ENCODE measurements at regions not wholly inside any gene's neighbourhood (a gene's known extent, or its start where the extent isn't known, plus 50 kb on each side); places are given as distances from the start of the nearest gene placed in this dataset.
A peak's percentile ranks its signal among the peaks of the same experiment; 100 is the strongest.

DNA sequence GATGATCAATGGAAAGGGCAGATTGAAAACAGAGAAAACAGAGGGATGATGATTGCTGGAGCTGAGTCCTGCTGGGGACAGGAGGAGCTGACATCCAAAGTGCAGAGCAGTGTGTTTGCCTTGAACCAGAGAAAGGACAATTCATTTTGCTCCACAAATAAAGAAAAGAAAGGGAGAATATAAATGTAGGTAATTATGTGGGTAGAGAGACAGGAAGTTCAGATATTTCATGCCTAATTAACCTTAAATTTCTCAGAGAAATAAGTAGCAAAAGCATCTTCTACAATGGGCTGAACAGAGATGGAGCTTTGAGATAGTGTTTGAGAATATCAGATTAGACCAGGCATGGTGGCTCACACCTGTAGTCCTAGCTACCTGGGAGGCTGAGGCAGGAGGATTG lies 93.2 kb downstream of the TNFSF18 start:
- no peak for DNase-seq
- intact Hi-C loops (cut with micrococcal nuclease; ENCODE audit: unreplicated experiment) = no loop called here
- H3K4me3 ChIP-seq (ENCODE audit: low read depth, low read length) = no peak overlapping the region
- ChIA-PET CTCF (no interaction called here), POLR2A (no interaction called here)
- no peaks in the 10 kb centered on the region for H3K27me3 Mint-ChIP-seq (ENCODE audit: insufficient read depth, unreplicated experiment)
- H3K4me1 Mint-ChIP-seq (ENCODE audit: low read depth, unreplicated experiment) = peaks cover 10% of the 10 kb centered on the region
- no peak overlapping the region for H3K4me3 Mint-ChIP-seq (ENCODE audit: unreplicated experiment)
- H3K9me3 Mint-ChIP-seq (ENCODE audit: unreplicated experiment) = no peaks in the 10 kb centered on the region
- no TSS peak for BruUV-seq (replicated peaks)
- no peak overlapping the region for H3K27ac Mint-ChIP-seq (ENCODE audit: unreplicated experiment)
- H3K27me3 ChIP-seq (replicated peaks; ENCODE audit: control insufficient read depth, insufficient read depth, low read length) = no peaks in the 10 kb centered on the region
- no peaks in the 10 kb centered on the region for H3K36me3 ChIP-seq (ENCODE audit: control insufficient read depth, insufficient read depth, low read length)
- TF ChIP-seq, protein P1, sequence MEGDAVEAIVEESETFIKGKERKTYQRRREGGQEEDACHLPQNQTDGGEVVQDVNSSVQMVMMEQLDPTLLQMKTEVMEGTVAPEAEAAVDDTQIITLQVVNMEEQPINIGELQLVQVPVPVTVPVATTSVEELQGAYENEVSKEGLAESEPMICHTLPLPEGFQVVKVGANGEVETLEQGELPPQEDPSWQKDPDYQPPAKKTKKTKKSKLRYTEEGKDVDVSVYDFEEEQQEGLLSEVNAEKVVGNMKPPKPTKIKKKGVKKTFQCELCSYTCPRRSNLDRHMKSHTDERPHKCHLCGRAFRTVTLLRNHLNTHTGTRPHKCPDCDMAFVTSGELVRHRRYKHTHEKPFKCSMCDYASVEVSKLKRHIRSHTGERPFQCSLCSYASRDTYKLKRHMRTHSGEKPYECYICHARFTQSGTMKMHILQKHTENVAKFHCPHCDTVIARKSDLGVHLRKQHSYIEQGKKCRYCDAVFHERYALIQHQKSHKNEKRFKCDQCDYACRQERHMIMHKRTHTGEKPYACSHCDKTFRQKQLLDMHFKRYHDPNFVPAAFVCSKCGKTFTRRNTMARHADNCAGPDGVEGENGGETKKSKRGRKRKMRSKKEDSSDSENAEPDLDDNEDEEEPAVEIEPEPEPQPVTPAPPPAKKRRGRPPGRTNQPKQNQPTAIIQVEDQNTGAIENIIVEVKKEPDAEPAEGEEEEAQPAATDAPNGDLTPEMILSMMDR (IDR thresholded peaks at IDR 0.05; ENCODE audit: insufficient read depth in 1 of 2, low read depth in 1 of 2, low read length in 1 of 2, severe bottlenecking in 1 of 2, unreplicated experiment in 1 of 2) = no peak
- H3K36me3 Mint-ChIP-seq (ENCODE audit: insufficient read depth, unreplicated experiment) = no peaks in the 10 kb centered on the region
- no peaks in the 10 kb centered on the region; the same call in 1 of the 2 replicates for H3K9me3 ChIP-seq
- H3K4me1 ChIP-seq = peaks cover 5% of the 10 kb centered on the region

DNA sequence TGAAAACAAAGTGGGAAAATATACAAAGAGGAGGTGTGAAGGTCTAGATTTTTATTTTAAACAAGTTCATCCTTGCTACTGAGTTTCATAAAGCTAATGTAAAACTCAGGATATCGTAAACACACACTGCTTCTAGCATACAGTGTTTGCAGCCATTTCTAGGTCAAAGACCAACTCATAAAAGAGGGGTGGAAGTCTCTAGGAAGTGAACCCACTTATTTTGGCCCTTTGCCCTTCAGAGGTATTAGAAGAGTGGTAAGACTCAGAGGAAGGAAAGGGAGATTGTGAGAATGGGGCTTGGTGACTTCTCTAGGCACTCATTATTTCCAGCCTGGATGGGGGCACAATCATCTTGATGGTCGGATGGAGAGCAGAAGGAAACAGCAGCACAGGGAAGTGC lies 91.2 kb downstream of the TNFSF18 start:
- H3K9me3 ChIP-seq = no peaks in the 10 kb centered on the region; the same call in 1 of the 2 replicates
- POLR2A ChIA-PET = no interaction called here
- Mint-ChIP-seq H3K9me3 (ENCODE audit: unreplicated experiment) (no peaks in the 10 kb centered on the region), H3K36me3 (ENCODE audit: insufficient read depth, unreplicated experiment) (no peaks in the 10 kb centered on the region), H3K4me3 (ENCODE audit: unreplicated experiment) (no peak overlapping the region), H3K4me1 (ENCODE audit: low read depth, unreplicated experiment) (peaks cover 6% of the 10 kb centered on the region), H3K27me3 (ENCODE audit: insufficient read depth, unreplicated experiment) (no peaks in the 10 kb centered on the region), H3K27ac (ENCODE audit: unreplicated experiment) (no peak overlapping the region)
- no TSS peak for BruUV-seq (replicated peaks)
- DNase-seq = no peak
- TF ChIP-seq, protein P1 (IDR thresholded peaks at IDR 0.05; ENCODE audit: insufficient read depth in 1 of 2, low read depth in 1 of 2, low read length in 1 of 2, severe bottlenecking in 1 of 2, unreplicated experiment in 1 of 2) = no peak
- no peaks in the 10 kb centered on the region for H3K27me3 ChIP-seq (replicated peaks; ENCODE audit: control insufficient read depth, insufficient read depth, low read length)
- no peak overlapping the region for H3K4me3 ChIP-seq (ENCODE audit: low read depth, low read length)
- no peaks in the 10 kb centered on the region for H3K36me3 ChIP-seq (ENCODE audit: control insufficient read depth, insufficient read depth, low read length)
- CTCF ChIA-PET = no interaction called here
- intact Hi-C loops (cut with micrococcal nuclease; ENCODE audit: unreplicated experiment) = no loop called here
- peaks cover 4% of the 10 kb centered on the region; the same call in 1 of the 2 replicates for H3K4me1 ChIP-seq

DNA sequence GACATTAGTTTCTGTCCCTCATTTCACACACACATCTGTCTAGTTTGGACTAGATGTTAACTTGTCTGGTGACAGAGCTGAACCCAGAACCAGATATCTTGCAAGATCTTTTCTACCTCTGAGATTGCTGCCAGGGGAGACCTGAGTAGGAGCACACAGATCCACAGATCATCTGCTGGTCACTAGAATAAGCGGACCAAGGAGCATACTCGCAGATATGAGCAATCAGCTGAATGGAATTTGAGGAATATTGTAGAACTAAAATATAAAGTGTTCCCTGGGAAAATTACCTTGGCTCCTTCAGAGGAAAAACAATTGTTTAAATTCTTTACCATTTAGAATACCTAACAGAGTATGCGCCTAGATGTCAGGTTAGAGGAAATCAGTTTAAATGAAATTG lies 90.7 kb downstream of the TNFSF18 start:
- ChIA-PET CTCF (no interaction called here), POLR2A (no interaction called here)
- TF ChIP-seq, protein P1 (IDR thresholded peaks at IDR 0.05; ENCODE audit: insufficient read depth in 1 of 2, low read depth in 1 of 2, low read length in 1 of 2, severe bottlenecking in 1 of 2, unreplicated experiment in 1 of 2) = no peak
- intact Hi-C loops (cut with micrococcal nuclease; ENCODE audit: unreplicated experiment) = no loop called here
- H3K4me3 Mint-ChIP-seq (ENCODE audit: unreplicated experiment) = no peak overlapping the region
- H3K9me3 Mint-ChIP-seq (ENCODE audit: unreplicated experiment) = no peaks in the 10 kb centered on the region
- no peaks in the 10 kb centered on the region for H3K27me3 Mint-ChIP-seq (ENCODE audit: insufficient read depth, unreplicated experiment)
- Histone ChIP-seq H3K9me3 (no peaks in the 10 kb centered on the region; the same call in 1 of the 2 replicates), H3K27me3 (replicated peaks; ENCODE audit: control insufficient read depth, insufficient read depth, low read length) (no peaks in the 10 kb centered on the region), H3K36me3 (ENCODE audit: control insufficient read depth, insufficient read depth, low read length) (no peaks in the 10 kb centered on the region), H3K4me1 (peaks cover 4% of the 10 kb centered on the region; the same call in 1 of the 2 replicates), H3K4me3 (ENCODE audit: low read depth, low read length) (no peak overlapping the region)
- H3K4me1 Mint-ChIP-seq (ENCODE audit: low read depth, unreplicated experiment) = peaks cover 6% of the 10 kb centered on the region
- DNase-seq = no peak
- H3K36me3 Mint-ChIP-seq (ENCODE audit: insufficient read depth, unreplicated experiment) = no peaks in the 10 kb centered on the region
- no TSS peak for BruUV-seq (replicated peaks)
- H3K27ac Mint-ChIP-seq (ENCODE audit: unreplicated experiment) = peak overlapping the region; percentile 24

Measured in Caco-2 (cell line).